Activated gamma-delta T cell treated with anti-CD3 and anti-CD28 coated beads, Interleukin-2, amount 50 U/mL, for 16 hours (primary cell): ENCODE measurements at regions not wholly inside any gene's neighbourhood (a gene's known extent, or its start where the extent isn't known, plus 50 kb on each side); places are given as distances from the start of the nearest gene placed in this dataset.

Experiments
- DNase-seq: peaks from one replicate; pipeline ENCODE4 v3.0.0-alpha.2; 2020; ENCODE audit warnings: low read depth

DNA sequence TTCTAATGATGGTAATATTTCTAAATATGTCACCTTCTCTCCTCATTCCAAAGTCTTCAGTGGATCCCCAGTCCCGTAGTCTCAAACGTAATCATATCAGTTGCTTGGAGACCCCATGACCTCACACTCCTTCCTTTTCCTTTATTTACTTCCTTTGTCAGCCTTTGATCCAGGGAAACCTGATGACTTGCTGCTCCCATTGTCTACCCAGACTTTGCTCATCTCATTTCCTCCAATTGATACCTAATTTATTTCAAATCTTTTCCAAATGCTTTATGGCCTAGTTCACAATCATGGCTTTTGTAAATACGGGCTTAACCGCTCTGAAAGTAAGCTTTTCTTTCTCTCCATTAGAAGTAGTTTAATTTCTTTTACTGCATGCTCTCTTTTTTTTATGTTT is 402.4 kb upstream of the CYRIA start:
- DNase-seq, result no peak

DNA sequence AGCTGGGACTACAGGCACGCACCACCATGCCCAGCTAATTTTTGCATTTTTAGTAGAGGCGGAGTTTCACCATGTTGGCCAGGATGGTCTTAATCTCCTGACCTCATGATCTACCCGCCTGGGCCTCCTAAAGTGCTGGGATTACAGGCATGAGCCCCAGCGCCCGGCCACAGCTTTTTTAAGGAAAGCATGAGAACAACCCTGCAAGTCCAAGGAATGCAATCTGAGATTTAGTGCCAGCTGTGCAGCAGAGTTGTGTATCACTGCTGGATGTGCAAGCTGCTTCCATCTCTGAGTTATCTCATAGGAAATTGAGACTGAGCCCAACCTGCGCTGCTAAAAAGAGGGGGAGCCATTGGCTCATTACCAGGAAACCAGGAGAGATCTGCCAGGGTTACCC is 399.9 kb upstream of the CYRIA start:
- DNase-seq, result no peak

DNA sequence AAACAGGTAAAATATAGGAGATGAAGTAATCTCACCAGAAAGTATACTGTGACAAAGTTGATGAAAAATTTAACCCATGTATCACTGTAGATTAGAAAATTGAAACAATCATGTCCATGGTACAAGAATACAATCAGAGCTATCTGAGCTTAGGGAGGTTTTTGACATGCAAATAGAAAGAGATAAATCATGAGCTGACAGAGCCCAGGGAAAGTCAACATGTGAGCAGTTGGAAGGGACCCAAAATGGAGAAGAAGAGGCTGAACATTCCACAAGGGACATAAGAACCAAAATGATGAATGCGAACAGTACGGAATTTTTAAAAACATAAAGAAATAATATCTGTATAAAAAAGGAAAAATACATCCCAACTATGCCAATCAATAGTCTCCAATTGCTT is 395.4 kb upstream of the CYRIA start:
- no peak for DNase-seq

DNA sequence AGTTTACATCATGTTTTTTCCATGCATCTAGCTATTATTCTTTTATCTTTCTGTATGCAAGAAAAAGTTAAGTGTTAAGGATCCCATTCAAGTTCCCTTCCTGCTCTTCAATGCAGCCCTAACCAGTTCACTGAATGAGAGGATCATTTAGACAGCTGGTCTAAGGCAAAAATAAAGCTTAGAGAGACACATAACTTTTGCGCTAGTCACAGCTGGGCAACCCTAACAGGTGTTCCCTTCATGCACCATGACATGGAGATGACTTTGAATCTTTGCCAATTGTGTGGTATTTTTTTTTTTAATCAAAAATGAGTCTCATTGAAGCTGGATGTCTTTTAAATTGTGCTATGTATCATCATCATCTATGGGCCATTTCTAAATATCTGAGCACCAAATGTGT is 393.8 kb upstream of the CYRIA start:
- DNase-seq, result no peak

DNA sequence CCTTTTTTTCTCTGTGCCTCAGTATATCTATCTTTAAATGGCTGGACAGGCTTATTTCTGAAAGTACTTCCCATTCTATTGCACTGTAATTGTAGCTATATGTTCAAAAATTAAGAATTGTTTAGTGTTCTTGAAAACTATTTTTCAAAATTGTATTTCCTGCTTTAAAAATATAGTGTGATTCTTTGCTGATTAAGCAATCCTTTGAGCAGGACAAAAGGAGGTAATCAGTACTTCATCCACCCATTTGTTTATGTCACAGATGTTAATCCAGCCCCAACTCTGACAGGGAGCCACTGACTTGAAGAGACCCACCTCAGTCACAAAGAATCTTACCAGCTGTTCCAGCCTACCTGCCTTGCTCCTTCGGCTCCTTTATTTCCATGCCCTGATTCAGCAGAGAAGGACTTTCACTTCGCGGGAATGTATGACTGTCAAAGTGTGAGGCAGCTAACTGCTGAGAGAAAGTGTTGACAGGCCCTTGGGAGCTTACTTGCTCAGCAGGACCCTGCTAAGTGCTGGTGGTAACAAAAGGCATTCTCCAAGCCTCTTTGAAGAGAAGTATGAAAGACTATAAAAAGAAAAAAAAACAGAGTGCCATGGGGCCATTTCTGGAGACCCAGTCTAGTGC is 393.3 kb upstream of the CYRIA start:
- DNase-seq, result no peak

DNA sequence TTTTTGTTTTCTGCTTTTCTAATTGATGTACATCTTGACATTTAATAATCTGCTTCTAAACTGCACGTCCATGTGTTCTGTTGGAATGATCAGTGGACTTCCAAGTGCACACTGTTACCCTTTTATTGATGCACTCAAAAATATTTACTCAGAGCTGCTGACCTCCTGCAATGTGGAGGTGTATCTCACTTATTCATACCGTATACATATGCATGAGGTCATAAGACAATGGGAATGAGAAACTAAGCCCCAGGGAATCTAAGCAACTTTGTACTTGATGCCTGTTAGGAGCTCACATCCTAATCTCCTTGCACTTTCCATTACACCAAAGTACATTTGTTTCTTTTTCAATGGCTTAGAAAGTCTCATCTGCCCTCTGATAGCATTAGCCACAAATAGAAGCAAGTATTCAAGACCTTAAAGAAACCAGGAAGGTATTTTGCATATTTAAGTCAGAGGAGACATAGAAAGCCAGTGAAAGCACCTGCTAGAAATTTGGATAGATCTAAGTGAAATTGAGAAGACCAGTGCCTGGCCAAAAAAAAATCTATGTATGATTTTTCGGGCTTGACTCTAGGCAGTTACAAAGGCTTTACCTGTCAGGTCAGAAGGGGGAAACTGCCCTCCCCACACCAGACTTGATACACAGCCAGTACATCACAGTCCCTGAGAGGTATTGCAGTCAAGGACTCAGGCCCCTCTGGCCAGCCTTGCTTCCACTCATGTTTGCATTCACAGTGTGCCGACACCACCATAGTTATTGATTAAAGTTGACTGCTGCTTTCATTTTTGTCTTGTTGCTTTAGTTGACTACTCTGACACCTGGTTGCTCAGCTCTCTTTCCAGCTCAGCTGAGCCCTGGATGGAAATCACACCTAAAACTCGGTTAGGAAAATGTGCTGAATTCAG is 391.7 kb upstream of the CYRIA start:
- DNase-seq, result no peak

DNA sequence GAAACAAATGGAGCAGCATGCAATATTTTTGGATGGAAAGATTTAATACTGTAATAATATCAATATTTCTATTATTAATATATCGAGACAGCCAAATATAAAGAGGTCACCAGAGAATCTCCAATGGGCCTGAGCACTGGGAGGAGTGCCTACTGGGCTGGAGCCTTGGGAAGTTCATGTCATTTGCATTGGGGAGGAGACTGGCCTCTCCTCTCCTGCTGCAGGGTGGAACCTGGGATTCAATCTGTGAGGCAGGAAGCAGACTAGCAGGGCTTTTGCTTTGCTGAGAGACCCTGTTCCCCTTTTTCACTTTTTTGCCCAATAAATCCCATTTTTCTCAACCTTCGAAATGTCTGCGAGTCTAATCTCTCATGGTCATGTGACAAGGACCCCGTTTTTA is 390.6 kb upstream of the CYRIA start:
- DNase-seq, result no peak

DNA sequence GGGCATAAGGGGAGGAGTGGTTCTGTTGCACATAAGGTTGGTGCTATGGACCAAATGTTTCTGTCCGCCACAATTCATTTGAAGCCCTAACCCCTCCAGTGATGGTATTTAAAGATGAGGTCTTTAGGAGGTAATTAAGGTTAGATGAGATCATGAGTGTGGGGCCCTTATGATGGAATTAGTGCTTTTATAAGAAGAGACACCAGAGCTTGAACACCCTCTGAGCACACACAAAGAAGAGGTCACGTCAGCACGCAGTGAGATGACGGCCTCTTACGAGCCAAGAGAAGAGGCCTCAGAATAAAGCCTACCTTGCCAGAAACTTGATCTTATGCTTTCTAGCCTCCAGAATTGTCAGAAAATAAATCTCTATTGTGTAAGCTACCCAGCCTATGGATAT is 386.4 kb upstream of the CYRIA start:
- DNase-seq, result no peak

DNA sequence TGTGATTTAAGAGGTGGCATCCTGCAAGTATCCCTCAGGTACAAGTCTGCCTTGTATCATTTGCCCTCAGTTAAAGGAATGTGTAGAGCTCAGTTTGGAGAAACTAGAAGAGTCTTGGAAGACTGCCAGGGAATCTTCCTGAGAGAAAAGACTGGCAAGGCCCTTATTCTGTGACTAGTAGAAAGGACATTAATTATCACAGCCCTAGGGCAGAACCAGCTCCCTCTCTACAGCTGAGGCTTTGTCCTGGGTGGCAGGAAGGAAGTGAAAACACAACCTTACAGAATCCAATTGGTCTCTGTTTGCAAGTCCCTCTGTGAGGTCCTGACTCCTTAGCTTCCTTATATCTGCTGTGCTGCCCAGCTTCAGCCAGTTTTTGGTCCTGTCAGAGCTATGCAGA is 385.9 kb upstream of the CYRIA start:
- no peak for DNase-seq

DNA sequence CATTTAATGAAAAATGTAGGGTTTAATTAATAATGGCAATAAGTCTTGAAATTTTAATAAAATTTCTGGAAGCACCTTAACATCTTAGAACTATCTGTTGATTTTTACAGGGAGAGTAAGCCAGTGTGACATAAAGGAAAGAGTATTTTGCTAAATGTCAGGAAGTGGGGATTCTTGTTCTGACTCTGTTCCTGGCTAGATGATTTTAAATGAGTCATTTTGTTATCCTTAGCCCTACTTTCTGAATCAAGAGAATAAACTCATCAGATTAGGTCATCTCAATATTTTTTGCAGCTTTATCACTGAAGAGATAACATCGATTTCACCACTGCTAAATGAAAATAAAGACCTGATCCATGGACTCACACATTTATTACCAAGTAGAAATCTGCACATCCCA is 377.5 kb upstream of the CYRIA start:
- DNase-seq, result no peak

DNA sequence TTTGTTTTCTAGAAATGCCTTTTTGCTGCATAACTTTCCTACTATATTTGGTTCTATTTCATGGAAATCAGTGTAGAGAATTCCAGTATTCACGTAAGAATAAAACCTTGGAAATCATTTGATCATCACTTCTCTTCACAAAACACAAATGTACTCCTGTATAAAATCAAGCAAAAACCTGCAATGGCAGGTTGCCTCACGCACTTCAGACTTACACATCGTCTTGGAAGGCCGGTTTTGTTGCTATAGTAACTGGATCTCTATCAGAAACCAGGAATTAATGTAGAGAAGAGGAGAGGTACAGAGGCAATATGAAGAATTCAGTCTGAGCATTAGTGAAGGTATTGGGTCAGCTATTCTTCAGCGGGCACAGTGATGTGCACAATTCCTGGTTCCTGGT is 370.7 kb upstream of the CYRIA start:
- no peak for DNase-seq

DNA sequence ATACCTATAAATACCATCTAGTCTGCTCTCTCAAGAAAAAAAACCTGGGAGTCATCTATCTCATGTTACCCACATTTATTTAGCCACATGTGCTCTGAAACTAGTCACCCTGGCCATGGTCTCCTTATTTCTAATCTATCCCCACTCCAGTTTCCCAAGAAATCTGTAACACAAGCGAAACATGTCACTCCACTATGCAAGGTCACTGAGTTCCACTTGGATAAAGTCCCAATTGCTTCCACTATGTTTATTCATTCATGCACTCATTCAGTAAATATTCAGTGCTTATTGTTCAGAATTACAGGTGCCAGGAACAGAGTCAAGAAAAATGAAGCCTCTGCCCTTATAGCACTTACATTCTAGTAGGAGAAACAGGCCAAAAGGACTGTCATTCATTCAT is 369.4 kb upstream of the CYRIA start:
- no peak for DNase-seq

DNA sequence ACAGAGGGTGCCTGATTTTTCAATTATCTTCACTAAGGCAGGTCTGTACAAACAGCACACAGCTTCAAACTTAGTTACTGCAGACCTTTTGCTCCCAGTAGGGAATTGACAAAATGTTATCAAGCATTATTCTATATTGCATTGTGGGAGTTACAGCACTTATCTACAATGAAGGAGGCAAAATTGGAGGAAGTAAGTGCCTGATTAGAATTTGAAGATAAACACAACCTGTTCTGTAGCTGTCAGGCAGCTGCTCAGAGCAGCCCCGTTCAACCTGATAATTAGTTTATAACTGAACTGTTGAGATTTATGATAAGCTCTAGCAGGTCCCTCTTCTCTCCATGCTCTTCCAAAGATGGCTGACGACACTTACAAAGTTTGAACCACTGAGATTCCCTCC is 364.4 kb upstream of the CYRIA start:
- DNase-seq, result no peak

DNA sequence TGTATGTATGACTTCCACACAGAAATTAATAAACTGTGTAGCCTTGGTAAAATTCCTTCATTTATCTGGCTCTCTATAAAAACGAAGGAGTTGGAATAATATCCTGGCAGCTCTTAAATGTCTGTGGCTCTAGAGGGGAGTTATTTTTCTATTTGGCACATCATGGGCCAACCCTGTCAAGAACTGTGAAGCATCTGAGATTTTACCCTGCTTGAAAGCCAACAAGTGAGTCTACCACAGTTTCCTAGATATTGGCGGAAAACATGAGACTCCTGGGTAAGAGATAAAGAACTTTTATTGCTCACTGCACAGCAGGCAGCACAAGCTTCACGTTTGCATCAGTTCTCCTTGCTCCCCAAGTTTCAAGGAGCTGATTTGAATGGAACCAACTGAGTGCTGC is 346.7 kb upstream of the CYRIA start:
- DNase-seq, result no peak

DNA sequence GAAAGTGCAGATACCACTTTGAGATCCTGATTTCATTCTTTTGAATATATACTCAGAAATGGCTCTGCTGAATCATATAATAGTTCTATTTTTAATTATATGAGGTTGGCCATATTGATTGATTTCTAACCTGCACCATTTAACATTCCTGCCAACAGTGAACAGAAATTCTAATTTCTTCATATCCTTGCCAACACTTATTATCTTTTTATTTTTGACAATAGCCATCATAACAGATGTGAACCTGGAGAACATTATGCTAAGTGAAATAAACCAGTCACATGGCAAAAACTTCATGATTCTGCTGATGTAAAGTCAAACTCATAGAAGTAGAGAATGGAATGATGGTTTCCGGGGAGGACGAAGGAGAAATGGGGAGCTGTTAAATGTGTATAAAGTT is 344.5 kb upstream of the CYRIA start:
- no peak for DNase-seq

DNA sequence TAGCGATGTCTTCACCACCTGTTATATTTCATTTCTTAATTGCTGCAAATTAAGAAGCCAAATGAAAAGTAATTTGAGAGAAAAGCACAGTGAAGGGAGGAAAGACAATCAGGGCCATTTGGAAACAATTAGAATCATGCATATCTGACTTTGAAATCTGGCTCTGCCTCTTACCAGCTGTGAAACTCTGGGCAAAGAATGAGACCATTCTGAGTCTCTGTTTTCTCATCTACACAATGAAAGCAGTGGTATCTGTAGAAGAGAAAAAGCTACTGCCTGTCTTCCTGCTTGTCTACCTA is 334.5 kb upstream of the CYRIA start:
- no peak for DNase-seq

DNA sequence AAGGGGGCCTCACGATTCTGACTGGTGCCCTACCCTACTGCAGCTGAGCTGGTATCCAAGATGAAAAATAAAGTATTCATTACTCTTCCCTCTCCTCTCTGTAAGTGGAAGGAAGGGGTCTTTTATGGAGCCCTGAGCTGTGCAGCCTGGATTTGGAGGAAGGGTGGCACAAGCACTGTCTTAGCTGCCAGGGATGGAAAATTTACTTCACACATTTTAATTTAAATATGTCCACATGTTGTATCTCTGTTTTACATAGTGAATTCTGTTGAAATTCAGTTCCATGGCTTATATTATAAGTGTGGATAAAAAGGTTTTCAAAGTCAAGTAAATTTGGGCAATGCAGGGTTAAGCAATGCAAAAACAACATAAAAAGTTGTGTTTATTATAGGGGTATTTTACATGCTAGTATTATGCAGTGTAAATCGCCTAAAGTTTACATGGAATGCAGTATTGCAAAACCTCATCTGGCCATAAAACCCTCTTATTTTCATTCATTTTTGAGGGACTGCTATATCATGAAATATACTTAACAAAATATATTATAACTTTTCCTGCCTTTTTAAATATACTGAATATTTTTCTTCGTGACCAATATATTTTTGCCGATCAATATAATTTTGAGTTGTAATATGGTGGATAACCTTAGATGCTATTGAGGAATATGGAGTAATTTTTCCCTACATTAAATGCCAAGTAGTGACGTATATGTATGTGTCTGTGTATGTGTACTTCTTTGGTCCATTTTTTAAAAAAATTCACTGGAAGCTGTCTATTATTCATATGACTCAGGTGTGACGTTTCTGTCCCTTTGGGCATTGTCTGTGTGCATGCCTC is 333.9 kb upstream of the CYRIA start:
- no peak for DNase-seq

DNA sequence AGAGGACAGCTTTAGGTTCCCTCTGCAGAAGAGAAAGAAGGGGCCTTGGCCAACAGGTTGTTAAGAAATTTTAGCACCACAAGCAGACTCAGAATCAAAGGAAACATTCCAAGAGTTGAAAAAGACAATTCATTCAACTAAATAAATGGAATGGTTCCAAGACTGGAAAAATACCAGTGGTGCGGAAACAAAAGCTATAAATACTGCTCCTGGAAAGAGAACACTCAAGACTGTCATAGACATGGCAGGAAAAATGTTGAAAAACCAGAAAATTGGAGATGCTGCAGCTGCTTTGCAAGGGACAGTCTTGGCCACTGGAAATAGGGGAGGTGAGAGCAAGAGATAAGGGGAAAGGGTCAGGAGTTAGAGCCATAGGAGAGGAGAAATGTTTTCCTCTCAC is 312.7 kb upstream of the CYRIA start:
- DNase-seq, result no peak

DNA sequence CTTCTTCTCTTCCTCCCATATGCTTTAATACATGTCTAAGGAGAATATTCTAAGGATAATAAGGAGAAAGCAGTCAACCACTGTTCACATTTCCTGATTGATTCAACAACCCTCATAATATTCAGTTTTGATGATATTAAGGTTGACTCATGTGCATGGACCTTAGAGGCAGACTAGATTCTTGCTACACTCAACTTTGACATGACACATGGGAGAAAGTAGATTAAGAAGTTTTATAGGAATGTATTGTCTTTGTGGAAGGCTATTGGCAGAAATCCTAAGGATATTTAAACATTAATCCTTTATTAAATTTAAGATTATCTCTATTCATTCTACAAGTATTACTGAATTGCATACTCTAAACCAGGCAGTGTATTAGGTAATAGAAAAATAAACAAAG is 309.1 kb upstream of the CYRIA start:
- no peak for DNase-seq

DNA sequence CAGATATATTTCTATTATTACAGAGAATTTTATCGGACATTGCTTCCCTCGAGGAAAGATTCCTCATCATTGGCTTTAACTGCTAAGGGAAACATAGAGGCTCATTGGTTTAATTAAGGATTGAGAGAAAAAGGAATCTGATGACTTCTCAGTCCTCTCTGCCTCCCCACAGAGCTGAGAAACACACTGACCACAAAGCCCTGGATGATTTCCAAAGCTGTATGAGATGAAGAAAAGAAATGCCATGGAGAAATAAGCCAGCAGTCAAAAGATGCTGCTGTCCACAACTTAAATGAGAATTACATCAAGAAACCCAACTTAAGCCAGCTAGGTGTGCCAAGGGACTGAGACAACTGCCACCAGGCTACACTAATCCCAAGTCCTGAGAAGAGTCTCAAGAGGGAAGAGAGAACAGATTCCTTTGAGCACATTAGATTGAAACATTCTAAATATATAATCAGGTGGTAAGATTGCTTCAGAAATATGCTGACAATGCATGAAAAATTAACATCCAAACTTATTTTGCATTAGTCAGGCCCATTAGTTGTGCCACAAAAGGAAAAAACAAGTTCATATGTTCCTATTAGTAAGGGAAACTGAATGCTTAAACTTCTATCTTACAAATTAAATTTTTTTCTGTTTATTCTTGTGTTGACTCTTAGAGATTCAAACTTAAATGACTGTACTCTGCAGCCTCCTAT is 308.1 kb upstream of the CYRIA start:
- DNase-seq, result no peak

DNA sequence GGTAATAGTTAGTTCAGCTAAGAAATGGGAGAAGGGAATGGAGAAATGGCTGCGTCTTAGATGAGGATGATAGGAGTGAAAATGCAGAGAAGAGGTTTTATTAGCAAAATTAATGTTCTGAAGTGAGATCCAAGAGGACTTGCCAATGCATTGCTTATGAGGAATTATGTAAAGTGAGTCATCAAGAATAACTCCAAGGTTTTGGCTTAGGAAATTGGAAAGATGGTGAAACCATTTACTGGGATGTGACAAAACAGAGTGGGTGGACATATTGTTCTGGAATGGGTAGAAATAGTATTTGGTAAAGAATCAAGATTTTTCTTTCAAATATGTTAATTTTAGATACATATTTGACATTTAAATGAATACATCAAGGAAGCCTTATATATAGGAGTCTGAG is 306.6 kb upstream of the CYRIA start:
- no peak for DNase-seq

DNA sequence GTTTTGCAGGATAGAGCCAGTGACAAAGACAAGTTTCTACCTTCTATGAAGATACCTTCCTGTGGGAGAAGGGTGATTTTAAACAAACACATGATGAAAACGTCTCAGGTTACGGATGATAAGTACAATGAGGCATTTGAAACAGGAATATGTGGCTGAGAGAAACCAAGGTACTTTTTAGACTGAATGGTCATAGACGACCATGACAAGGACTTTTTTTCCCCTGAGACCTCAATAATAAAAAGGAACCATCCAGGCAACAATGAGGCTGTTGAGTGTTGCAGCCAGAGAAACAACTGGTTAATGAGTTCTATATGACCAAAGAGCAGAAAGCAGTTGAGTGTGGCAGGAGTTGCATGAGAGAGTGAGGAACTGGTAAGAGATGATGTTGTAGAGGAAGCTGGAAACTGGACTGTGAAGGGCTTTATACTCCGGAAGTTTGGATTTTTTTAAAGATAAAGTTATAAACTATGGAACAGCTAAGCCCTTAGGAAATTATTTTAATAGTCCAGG is 306.1 kb upstream of the CYRIA start:
- DNase-seq, result no peak
